GM12878 (cell line): ENCODE measurements at regions not wholly inside any gene's neighbourhood (a gene's known extent, or its start where the extent isn't known, plus 50 kb on each side); places are given as distances from the start of the nearest gene placed in this dataset.

Source experiments
- ATAC-seq: fragments of 200-7000 bp; cut with Tn5 transposase; 3 replicates; pipeline ENCODE4 v1.9.1; 2020; ENCODE audit warnings: mild to moderate bottlenecking, moderate library complexity
- BruUV-seq: library from RNA; stranded (reverse); fragments of 400-500 nt; replicated peaks from 2 replicates; lab custom pipeline; 2021; lab: Mats Ljungman, UMichigan
- CTCF ChIA-PET: fragments of 300-600 bp; sonication (Branson Sonifier 250); formaldehyde crosslinking; extraction: SDS; loops from one replicate; lab custom pipeline; 2021; ENCODE audit warnings: inconsistent platforms; lab: Yijun Ruan, JAX
- POLR2A ChIA-PET: fragments of 350-600 bp; formaldehyde crosslinking; extraction: SDS; loops from one replicate; lab custom pipeline; 2021; ENCODE audit warnings: inconsistent platforms; lab: Charles Lee
- RAD21 ChIA-PET: fragments of 300-600 bp; sonication (Branson Sonifier 250); formaldehyde crosslinking; loops from one replicate; lab custom pipeline; 2023; ENCODE audit warnings: antibody characterized with exemption; ENCODE audit not compliant: unreplicated experiment; lab: Charles Lee
- SMC1A ChIA-PET: fragments of 300-600 bp; sonication (Branson Sonifier 250); formaldehyde crosslinking; loops from one replicate; lab custom pipeline; 2023; ENCODE audit not compliant: unreplicated experiment, uncharacterized antibody; lab: Charles Lee
- DNase-seq: peaks from one replicate; pipeline ENCODE4 v3.0.0-alpha.2; 2011; ENCODE audit warnings: low read depth, low spot score
- FAIRE-seq: peaks from 3 replicates; lab custom pipeline; 2011; peaks lifted over from hg19 to GRCh38; lab: Jason Lieb, UNC
- H2AFZ ChIP-seq: 2 replicates; pipeline ENCODE4 v1.6.0; 2011; ENCODE audit warnings: low read depth, low read length, control low read depth; ENCODE audit not compliant: control insufficient read depth
- H3K27ac ChIP-seq: 2 replicates; pipeline ENCODE4 v1.5.1; 2011; ENCODE audit warnings: control low read depth; ENCODE audit not compliant: control insufficient read depth, insufficient read depth
- H3K27me3 ChIP-seq, 2 experiments: replicated peaks in 1 of 2; 2 replicates each; pipeline versions ENCODE4 v1.6.0 to v1.6.1; 2011; ENCODE audit warnings: low read length in 1 of 2; ENCODE audit not compliant: control insufficient read depth in 2 of 2, insufficient read depth in 2 of 2
- H3K36me3 ChIP-seq, 2 experiments: 2 replicates each; pipeline ENCODE4 v1.5.1; 2011; ENCODE audit warnings: low read length in 1 of 2; ENCODE audit not compliant: control insufficient read depth in 2 of 2, insufficient read depth in 2 of 2
- H3K4me1 ChIP-seq: 2 replicates; pipeline ENCODE4 v1.6.1; 2011; ENCODE audit warnings: mild to moderate bottlenecking, low read length, moderate library complexity, mixed read lengths; ENCODE audit not compliant: control insufficient read depth, insufficient read depth
- H3K4me2 ChIP-seq: 2 replicates; pipeline ENCODE4 v1.6.0; 2011; ENCODE audit warnings: control low read depth; ENCODE audit not compliant: control insufficient read depth, insufficient read depth
- H3K4me3 ChIP-seq: fragments of 200-600 bp; sonication (generic); 2 replicates; pipeline ENCODE4 v1.5.1; 2016
- H3K79me2 ChIP-seq: 2 replicates; pipeline ENCODE4 v1.6.0; 2011; ENCODE audit warnings: low read length; ENCODE audit not compliant: control insufficient read depth, insufficient read depth
- H3K9ac ChIP-seq: 2 replicates; pipeline ENCODE4 v1.8.0; 2011; ENCODE audit warnings: low read length, control low read depth, mixed read lengths; ENCODE audit not compliant: control insufficient read depth, insufficient read depth
- H3K9me3 ChIP-seq: replicated peaks from 3 replicates; pipeline ENCODE4 v1.5.1; 2011; ENCODE audit warnings: mild to moderate bottlenecking, low read length; ENCODE audit not compliant: control insufficient read depth, insufficient read depth
- H4K20me1 ChIP-seq: 2 replicates; pipeline ENCODE4 v1.6.0; 2011; ENCODE audit not compliant: control insufficient read depth, insufficient read depth
- DPF2 ChIP-seq: fragments of 450-650 bp; IDR thresholded peaks from 2 replicates; pipeline ENCODE4 v1.6.1; 2017; ENCODE audit warnings: mild to moderate bottlenecking
- E4F1 ChIP-seq: fragments of 450-650 bp; IDR thresholded peaks from 2 replicates; pipeline ENCODE4 v1.6.1; 2018; ENCODE audit warnings: borderline replicate concordance, mild to moderate bottlenecking; ENCODE audit not compliant: partially characterized antibody
- IRF5 ChIP-seq: fragments of 450-650 bp; IDR thresholded peaks from 2 replicates; pipeline ENCODE4 v1.6.1; 2017; ENCODE audit warnings: borderline replicate concordance
- NR2F1 ChIP-seq: fragments of 450-650 bp; conservative IDR thresholded peaks from 2 replicates; pipeline ENCODE4 v1.6.1; 2017; ENCODE audit warnings: mild to moderate bottlenecking
- YBX1 ChIP-seq: fragments of 450-650 bp; IDR thresholded peaks from 2 replicates; pipeline ENCODE4 v1.6.1; 2016; ENCODE audit warnings: antibody characterized with exemption
- ZBTB33 ChIP-seq: fragments of 450-650 bp; IDR thresholded peaks from 2 replicates; pipeline ENCODE4 v1.6.1; 2017; ENCODE audit warnings: mild to moderate bottlenecking
- ZNF207 ChIP-seq: fragments of 450-650 bp; IDR thresholded peaks from 2 replicates; pipeline ENCODE4 v1.6.1; 2014; ENCODE audit warnings: antibody characterized with exemption, mild to moderate bottlenecking, borderline replicate concordance
- WGBS: methylation state at CpG from one replicate; pipeline ENCODE4 v1.1.6; 2016; ENCODE audit warnings: low lambda C conversion rate; ENCODE audit not compliant: insufficient replicate concordance, insufficient coverage; ENCODE audit errors: missing lambda C conversion rate; 5-methylcytosine and 5-hydroxymethylcytosine counted together
- in situ Hi-C: fragments of 300-500 bp; cut with MboI; formaldehyde crosslinking; loops from 9 replicates; pipeline ENCODE4 v1.14.3; 2018; ENCODE audit warnings: mixed read lengths
- intact Hi-C: fragments of 100-400 bp; cut with micrococcal nuclease; formaldehyde crosslinking; loops from one replicate; pipeline ENCODE4 v1.14.2; 2022; ENCODE audit not compliant: unreplicated experiment
- TF ChIP-seq, protein P1 (sequence below): fragments of 450-650 bp; IDR thresholded peaks from 2 replicates; pipeline ENCODE4 v1.6.1; 2014; ENCODE audit warnings: mild to moderate bottlenecking

DNA sequence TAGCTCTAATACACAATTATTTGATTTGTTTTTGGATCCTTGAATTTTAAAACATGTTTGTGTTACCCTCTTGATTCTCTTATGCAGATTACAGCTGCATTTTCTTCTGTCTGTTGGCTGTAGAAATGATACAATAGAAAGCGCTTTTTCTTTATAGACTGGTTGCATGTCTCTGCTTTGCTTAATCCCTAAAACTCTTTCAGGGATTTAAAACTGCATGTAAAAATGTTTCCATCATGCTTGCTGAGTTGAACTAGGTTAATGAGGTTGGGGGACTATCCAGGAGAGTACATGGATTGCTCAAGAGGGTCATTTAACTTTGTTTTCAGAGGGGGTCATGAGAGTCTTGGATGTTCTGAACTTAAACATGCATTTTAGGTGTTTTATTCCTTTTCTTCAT lies 166.4 kb upstream of the IFNG-AS1 start (continued):
- TF ChIP-seq E4F1 = no peak
- TF ChIP-seq, protein P1, sequence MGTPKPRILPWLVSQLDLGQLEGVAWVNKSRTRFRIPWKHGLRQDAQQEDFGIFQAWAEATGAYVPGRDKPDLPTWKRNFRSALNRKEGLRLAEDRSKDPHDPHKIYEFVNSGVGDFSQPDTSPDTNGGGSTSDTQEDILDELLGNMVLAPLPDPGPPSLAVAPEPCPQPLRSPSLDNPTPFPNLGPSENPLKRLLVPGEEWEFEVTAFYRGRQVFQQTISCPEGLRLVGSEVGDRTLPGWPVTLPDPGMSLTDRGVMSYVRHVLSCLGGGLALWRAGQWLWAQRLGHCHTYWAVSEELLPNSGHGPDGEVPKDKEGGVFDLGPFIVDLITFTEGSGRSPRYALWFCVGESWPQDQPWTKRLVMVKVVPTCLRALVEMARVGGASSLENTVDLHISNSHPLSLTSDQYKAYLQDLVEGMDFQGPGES = no peak

DNA sequence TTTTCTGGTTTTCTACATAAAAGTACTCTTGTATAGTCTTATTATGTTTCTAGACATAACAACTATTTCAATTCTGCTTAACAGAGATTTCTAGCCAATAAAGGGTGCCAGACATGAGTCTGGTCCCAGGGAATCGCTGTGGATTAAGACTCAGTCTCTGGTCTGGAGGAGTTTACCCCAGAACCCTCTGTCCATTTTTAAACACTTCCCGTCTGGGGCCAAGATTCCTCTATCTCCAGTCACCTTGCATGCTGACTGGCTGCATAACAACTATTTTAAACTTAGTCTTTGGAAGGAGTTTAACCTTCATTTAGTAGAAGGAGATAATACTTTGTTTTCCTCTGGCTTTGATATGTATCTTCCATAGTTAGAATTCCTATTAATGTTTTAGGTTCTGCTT lies 163.1 kb upstream of the IFNG-AS1 start:
- BruUV-seq = no TSS peak
- in situ Hi-C loops = no loop called here
- ChIA-PET CTCF (no interaction called here), RAD21 (no interaction called here), POLR2A (no interaction called here), SMC1A (no interaction called here)
- FAIRE-seq (no peak), DNase-seq (no peak), ATAC-seq (no peak)
- H3K36me3 ChIP-seq = no peaks in the 10 kb centered on the region
- no peaks in the 10 kb centered on the region for H3K4me1 ChIP-seq
- H3K9me3 ChIP-seq = no peaks in the 10 kb centered on the region
- no peaks in the 10 kb centered on the region for H3K27me3 ChIP-seq
- H3K4me2 ChIP-seq = no peak overlapping the region
- no peak overlapping the region for H2AFZ ChIP-seq
- TF ChIP-seq ZBTB33 = no peak
- no peak for TF ChIP-seq NR2F1
- TF ChIP-seq YBX1 = no peak
- TF ChIP-seq DPF2 = no peak
- no peak for TF ChIP-seq ZNF207
- no peak for TF ChIP-seq IRF5
- H4K20me1 ChIP-seq = no peaks in the 10 kb centered on the region
- no peak overlapping the region for H3K9ac ChIP-seq
- no peak overlapping the region for H3K4me3 ChIP-seq
- no peak overlapping the region for H3K27ac ChIP-seq
- WGBS = 42% methylated on average over 2 of the region's 2 CpGs
- intact Hi-C loops = no loop called here
- no peaks in the 10 kb centered on the region for H3K79me2 ChIP-seq
